ENCODE measurements at regions not wholly inside any gene's neighbourhood (a gene's known extent, or its start where the extent isn't known, plus 50 kb on each side); places are given as distances from the start of the nearest gene placed in this dataset.

- H3K4me3 ChIP-seq (replicated peaks; ENCODE audit: low read depth, low read length): no peak overlapping the region
- TF ChIP-seq CTCF (IDR thresholded peaks at IDR 0.05; ENCODE audit: low read length, missing control alignments): no peak
- no peak for DNase-seq (ENCODE audit: low read depth)
These were observed 68.5 kb upstream of the PLXNA2 start for GRCh38 chr1:208312706-208313105.

- no peak for DNase-seq (ENCODE audit: low read depth)
- H3K4me3 ChIP-seq (replicated peaks; ENCODE audit: low read depth, low read length): no peak overlapping the region
- no peak for TF ChIP-seq CTCF (IDR thresholded peaks at IDR 0.05; ENCODE audit: low read length, missing control alignments)
These were observed 70.2 kb upstream of the PLXNA2 start for GRCh38 chr1:208314431-208314830.

GRCh38 chr1:208318150-208318734, 74.1 kb upstream of the PLXNA2 start:
- TF ChIP-seq CTCF (IDR thresholded peaks at IDR 0.05; ENCODE audit: low read length, missing control alignments): no peak
- H3K4me3 ChIP-seq (replicated peaks; ENCODE audit: low read depth, low read length): no peak overlapping the region
- DNase-seq (ENCODE audit: low read depth): no peak

GRCh38 chr1:208324005-208324404, 79.8 kb upstream of the PLXNA2 start:
- no peak for TF ChIP-seq CTCF (IDR thresholded peaks at IDR 0.05; ENCODE audit: low read length, missing control alignments)
- H3K4me3 ChIP-seq (replicated peaks; ENCODE audit: low read depth, low read length): no peak overlapping the region
- no peak for DNase-seq (ENCODE audit: low read depth)

GRCh38 chr1:208326033-208326432, 81.8 kb upstream of the PLXNA2 start:
- no peak for DNase-seq (ENCODE audit: low read depth)
- H3K4me3 ChIP-seq (replicated peaks; ENCODE audit: low read depth, low read length): no peak overlapping the region
- no peak for TF ChIP-seq CTCF (IDR thresholded peaks at IDR 0.05; ENCODE audit: low read length, missing control alignments)

GRCh38 chr1:208329300-208329699, 85.1 kb upstream of the PLXNA2 start:
- DNase-seq (ENCODE audit: low read depth): no peak
- no peak for TF ChIP-seq CTCF (IDR thresholded peaks at IDR 0.05; ENCODE audit: low read length, missing control alignments)

GRCh38 chr1:208332036-208332773, 88.0 kb upstream of the PLXNA2 start:
- H3K4me3 ChIP-seq (replicated peaks; ENCODE audit: low read depth, low read length): no peak overlapping the region
- TF ChIP-seq CTCF (IDR thresholded peaks at IDR 0.05; ENCODE audit: low read length, missing control alignments): no peak
- no peak for DNase-seq (ENCODE audit: low read depth)

More at GRCh38 chr1:208329300-208329699, 85.1 kb upstream of the PLXNA2 start:
- H3K4me3 ChIP-seq (replicated peaks; ENCODE audit: low read depth, low read length): no peak overlapping the region

Data from fibroblast of pulmonary artery (primary cell).